Endodermal cell (in vitro differentiated cells): ENCODE measurements at regions not wholly inside any gene's neighbourhood (a gene's known extent, or its start where the extent isn't known, plus 50 kb on each side); places are given as distances from the start of the nearest gene placed in this dataset.

Source experiments
- DNase-seq: peaks from one replicate; pipeline ENCODE4 v3.0.0-alpha.2; 2017
- H3K27ac ChIP-seq: 2 replicates; pipeline ENCODE4 v1.5.1; 2013; ENCODE audit warnings: mild to moderate bottlenecking, low read depth, low read length, moderate library complexity
- H3K27me3 ChIP-seq: 2 replicates; pipeline ENCODE4 v1.6.1; 2013; ENCODE audit warnings: mild to moderate bottlenecking, low read length, moderate library complexity; ENCODE audit not compliant: insufficient read depth, control insufficient read depth, poor library complexity, severe bottlenecking
- H3K36me3 ChIP-seq: 2 replicates; pipeline ENCODE4 v1.7.0; 2013; ENCODE audit warnings: mild to moderate bottlenecking, low read length, moderate library complexity; ENCODE audit not compliant: control insufficient read depth, insufficient read depth
- H3K4me1 ChIP-seq: one replicate; pipeline ENCODE4 v1.7.0; 2013; ENCODE audit warnings: low read length; ENCODE audit not compliant: control insufficient read depth, insufficient read depth
- H3K4me3 ChIP-seq: 2 replicates; pipeline ENCODE4 v1.5.1; 2013; ENCODE audit warnings: mild to moderate bottlenecking, low read length, moderate library complexity
- H3K9ac ChIP-seq: 2 replicates; pipeline ENCODE4 v1.6.1; 2013; ENCODE audit warnings: mild to moderate bottlenecking, low read length, moderate library complexity; ENCODE audit not compliant: poor library complexity, severe bottlenecking; ENCODE audit errors: extremely low read depth
- H3K9me3 ChIP-seq: 2 replicates; pipeline ENCODE4 v1.6.1; 2013; ENCODE audit warnings: mild to moderate bottlenecking, low read length, moderate library complexity; ENCODE audit not compliant: control insufficient read depth
- H3K27ac Mint-ChIP-seq: 2 replicates; pipeline ENCODE4 v1.8.0; 2020; ENCODE audit warnings: mixed read lengths
- H3K27me3 Mint-ChIP-seq: 2 replicates; pipeline ENCODE4 v1.8.0; 2021; ENCODE audit warnings: mild to moderate bottlenecking, mixed read lengths; ENCODE audit not compliant: insufficient read depth
- H3K36me3 Mint-ChIP-seq: 2 replicates; pipeline ENCODE4 v1.8.0; 2020; ENCODE audit warnings: low read depth, mixed read lengths
- H3K4me1 Mint-ChIP-seq: 2 replicates; pipeline ENCODE4 v1.8.0; 2020; ENCODE audit warnings: mixed read lengths
- H3K4me3 Mint-ChIP-seq: 2 replicates; pipeline ENCODE4 v1.8.0; 2020; ENCODE audit warnings: mild to moderate bottlenecking, moderate library complexity, mixed read lengths
- H3K9me3 Mint-ChIP-seq: 2 replicates; pipeline ENCODE4 v1.8.0; 2020; ENCODE audit warnings: mild to moderate bottlenecking, mixed read lengths
- WGBS, 2 experiments: methylation state at CpG; one replicate each; pipeline versions ENCODE4 v1.1.5 to v1.1.7; 2013; ENCODE audit warnings: missing lambda C conversion rate in 2 of 2, mixed read lengths in 1 of 2; ENCODE audit not compliant: insufficient coverage in 1 of 2, insufficient read length in 1 of 2; 5-methylcytosine and 5-hydroxymethylcytosine counted together
- TF ChIP-seq, protein P1 (sequence below): fragments of 200-600 bp; sonication (generic); conservative IDR thresholded peaks from 2 replicates; pipeline ENCODE4 v1.5.0; 2021; ENCODE audit warnings: antibody characterized with exemption, mild to moderate bottlenecking

- H3K9ac ChIP-seq = no peak overlapping the region
These were observed 342.3 kb downstream of the LRRC3B start for GRCh38 chr3:26964836-26965235.

DNA sequence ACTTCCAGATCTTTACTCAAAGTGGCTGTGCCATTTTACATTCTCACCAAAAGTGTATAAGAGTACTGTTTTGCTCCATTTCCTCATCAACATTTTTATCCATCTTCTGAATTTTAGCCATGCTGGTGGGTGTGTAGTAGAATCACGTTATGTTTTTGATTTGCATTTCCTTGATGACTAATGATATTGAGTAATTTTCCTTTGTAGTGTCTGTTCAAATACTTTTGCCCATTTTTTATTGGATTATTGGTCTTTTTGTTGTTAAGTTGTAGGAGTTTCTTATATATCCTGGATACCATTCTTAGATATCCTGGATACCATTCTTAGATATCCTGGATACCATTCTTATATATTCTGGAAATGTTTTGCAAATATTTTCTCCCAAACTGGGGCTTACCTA, 344.9 kb downstream of the LRRC3B start:
- 88% methylated on average over 1 of the region's 1 CpG; no CpG with 5 or more reads in 1 of the 2 experiments for WGBS, 2 experiments
- Mint-ChIP-seq H3K27me3 (no peaks in the 10 kb centered on the region), H3K4me3 (no peak overlapping the region), H3K27ac (no peak overlapping the region), H3K4me1 (no peaks in the 10 kb centered on the region), H3K36me3 (no peaks in the 10 kb centered on the region), H3K9me3 (no peaks in the 10 kb centered on the region)
- Histone ChIP-seq H3K4me3 (no peak overlapping the region), H3K27me3 (no peaks in the 10 kb centered on the region), H3K9ac (no peak overlapping the region), H3K9me3 (peaks cover 5% of the 10 kb centered on the region), H3K4me1 (no peaks in the 10 kb centered on the region), H3K27ac (no peak overlapping the region), H3K36me3 (no peaks in the 10 kb centered on the region)
- TF ChIP-seq, protein P1, sequence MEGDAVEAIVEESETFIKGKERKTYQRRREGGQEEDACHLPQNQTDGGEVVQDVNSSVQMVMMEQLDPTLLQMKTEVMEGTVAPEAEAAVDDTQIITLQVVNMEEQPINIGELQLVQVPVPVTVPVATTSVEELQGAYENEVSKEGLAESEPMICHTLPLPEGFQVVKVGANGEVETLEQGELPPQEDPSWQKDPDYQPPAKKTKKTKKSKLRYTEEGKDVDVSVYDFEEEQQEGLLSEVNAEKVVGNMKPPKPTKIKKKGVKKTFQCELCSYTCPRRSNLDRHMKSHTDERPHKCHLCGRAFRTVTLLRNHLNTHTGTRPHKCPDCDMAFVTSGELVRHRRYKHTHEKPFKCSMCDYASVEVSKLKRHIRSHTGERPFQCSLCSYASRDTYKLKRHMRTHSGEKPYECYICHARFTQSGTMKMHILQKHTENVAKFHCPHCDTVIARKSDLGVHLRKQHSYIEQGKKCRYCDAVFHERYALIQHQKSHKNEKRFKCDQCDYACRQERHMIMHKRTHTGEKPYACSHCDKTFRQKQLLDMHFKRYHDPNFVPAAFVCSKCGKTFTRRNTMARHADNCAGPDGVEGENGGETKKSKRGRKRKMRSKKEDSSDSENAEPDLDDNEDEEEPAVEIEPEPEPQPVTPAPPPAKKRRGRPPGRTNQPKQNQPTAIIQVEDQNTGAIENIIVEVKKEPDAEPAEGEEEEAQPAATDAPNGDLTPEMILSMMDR = no peak
- no peak for DNase-seq

More at GRCh38 chr3:26964836-26965235, 342.3 kb downstream of the LRRC3B start:
- Histone ChIP-seq H3K9me3 (peaks cover 5% of the 10 kb centered on the region), H3K4me1 (no peaks in the 10 kb centered on the region), H3K27ac (no peak overlapping the region), H3K27me3 (no peaks in the 10 kb centered on the region), H3K36me3 (no peaks in the 10 kb centered on the region), H3K4me3 (no peak overlapping the region)
- Mint-ChIP-seq H3K4me1 (peaks cover 2% of the 10 kb centered on the region), H3K27me3 (no peaks in the 10 kb centered on the region), H3K36me3 (no peaks in the 10 kb centered on the region), H3K4me3 (no peak overlapping the region), H3K27ac (no peak overlapping the region), H3K9me3 (no peaks in the 10 kb centered on the region)
- 83% methylated on average over 1 of the region's 2 CpGs; no CpG with 5 or more reads in 1 of the 2 experiments for WGBS, 2 experiments
- TF ChIP-seq, protein P1 = no peak
- no peak for DNase-seq

GRCh38 chr3:26984416-26985390, 362.1 kb downstream of the LRRC3B start:
- Mint-ChIP-seq H3K36me3 (no peaks in the 10 kb centered on the region), H3K27ac (no peak overlapping the region), H3K4me1 (peaks cover 2% of the 10 kb centered on the region), H3K27me3 (no peaks in the 10 kb centered on the region), H3K4me3 (no peak overlapping the region), H3K9me3 (no peaks in the 10 kb centered on the region)
- H3K4me1 ChIP-seq = no peaks in the 10 kb centered on the region
- H3K27me3 ChIP-seq = no peaks in the 10 kb centered on the region
- H3K9me3 ChIP-seq = no peaks in the 10 kb centered on the region
- no peak overlapping the region for H3K4me3 ChIP-seq
- no peak overlapping the region for H3K9ac ChIP-seq
- H3K27ac ChIP-seq = no peak overlapping the region
- 71% methylated on average over 4 of the region's 4 CpGs; no CpG with 5 or more reads in 1 of the 2 experiments for WGBS, 2 experiments
- H3K36me3 ChIP-seq = no peaks in the 10 kb centered on the region
- TF ChIP-seq, protein P1 = no peak
- no peak for DNase-seq
